ENCODE measurements at regions not wholly inside any gene's neighbourhood (a gene's known extent, or its start where the extent isn't known, plus 50 kb on each side); places are given as distances from the start of the nearest gene placed in this dataset.

DNA sequence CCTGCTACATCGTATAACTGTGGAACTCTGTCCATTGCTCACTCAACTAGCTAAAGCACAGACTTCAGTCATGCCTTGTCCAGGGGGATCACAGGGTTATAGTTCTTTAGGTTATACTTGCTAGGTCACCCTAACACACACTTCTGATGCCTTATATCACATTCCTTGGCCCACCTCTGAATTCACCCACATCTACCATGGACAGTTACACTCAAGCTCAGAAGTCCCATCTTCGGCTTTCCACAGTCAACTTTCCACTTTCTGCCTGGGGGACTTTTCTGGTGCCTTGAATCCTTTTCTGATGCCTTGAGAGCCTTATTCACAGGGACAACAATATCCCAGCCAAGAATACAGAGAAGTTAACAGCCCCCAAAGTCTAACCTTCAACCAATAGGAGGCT is 129.2 kb upstream of the MAOA start (continued):
- TF ChIP-seq, protein P1, sequence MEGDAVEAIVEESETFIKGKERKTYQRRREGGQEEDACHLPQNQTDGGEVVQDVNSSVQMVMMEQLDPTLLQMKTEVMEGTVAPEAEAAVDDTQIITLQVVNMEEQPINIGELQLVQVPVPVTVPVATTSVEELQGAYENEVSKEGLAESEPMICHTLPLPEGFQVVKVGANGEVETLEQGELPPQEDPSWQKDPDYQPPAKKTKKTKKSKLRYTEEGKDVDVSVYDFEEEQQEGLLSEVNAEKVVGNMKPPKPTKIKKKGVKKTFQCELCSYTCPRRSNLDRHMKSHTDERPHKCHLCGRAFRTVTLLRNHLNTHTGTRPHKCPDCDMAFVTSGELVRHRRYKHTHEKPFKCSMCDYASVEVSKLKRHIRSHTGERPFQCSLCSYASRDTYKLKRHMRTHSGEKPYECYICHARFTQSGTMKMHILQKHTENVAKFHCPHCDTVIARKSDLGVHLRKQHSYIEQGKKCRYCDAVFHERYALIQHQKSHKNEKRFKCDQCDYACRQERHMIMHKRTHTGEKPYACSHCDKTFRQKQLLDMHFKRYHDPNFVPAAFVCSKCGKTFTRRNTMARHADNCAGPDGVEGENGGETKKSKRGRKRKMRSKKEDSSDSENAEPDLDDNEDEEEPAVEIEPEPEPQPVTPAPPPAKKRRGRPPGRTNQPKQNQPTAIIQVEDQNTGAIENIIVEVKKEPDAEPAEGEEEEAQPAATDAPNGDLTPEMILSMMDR (IDR thresholded peaks at IDR 0.05; ENCODE audit: control extremely low read depth in 1 of 3, insufficient read depth in 1 of 3, low read depth in 1 of 3, low read length in 3 of 3), result no peak
- no peak for TF ChIP-seq JUND (IDR thresholded peaks at IDR 0.05; ENCODE audit: low read length)
